Ovary (tissue), 3 donors: ENCODE measurements at regions not wholly inside any gene's neighbourhood (a gene's known extent, or its start where the extent isn't known, plus 50 kb on each side); places are given as distances from the start of the nearest gene placed in this dataset.

Source experiments
- EP300 ChIP-seq: sonication (generic); formaldehyde crosslinking; IDR thresholded peaks from one replicate; pipeline ENCODE4 v1.6.1; 2017; ENCODE audit warnings: antibody characterized with exemption
- POLR2A ChIP-seq: fragments of 450-650 bp; IDR thresholded peaks from one replicate; pipeline ENCODE4 v1.6.1; 2017; ENCODE audit warnings: antibody characterized with exemption, mild to moderate bottlenecking, moderate library complexity
- TF ChIP-seq, protein P1 (sequence below), 3 donors: fragments of 450-650 bp in 2 of 3; fragments of 200-600 bp in 1 of 3; IDR thresholded peaks; one replicate each; pipeline versions ENCODE4 v1.5.1 to v1.8.0; 2016 to 2022; ENCODE audit warnings: antibody characterized with exemption in 3 of 3, mild to moderate bottlenecking in 1 of 3
- donor health status: DM: no; HTN: no; CAD: no.

GRCh38 chr4:180596888-180597483 is 1646.2 kb upstream of the TENM3 start:
- TF ChIP-seq, protein P1, sequence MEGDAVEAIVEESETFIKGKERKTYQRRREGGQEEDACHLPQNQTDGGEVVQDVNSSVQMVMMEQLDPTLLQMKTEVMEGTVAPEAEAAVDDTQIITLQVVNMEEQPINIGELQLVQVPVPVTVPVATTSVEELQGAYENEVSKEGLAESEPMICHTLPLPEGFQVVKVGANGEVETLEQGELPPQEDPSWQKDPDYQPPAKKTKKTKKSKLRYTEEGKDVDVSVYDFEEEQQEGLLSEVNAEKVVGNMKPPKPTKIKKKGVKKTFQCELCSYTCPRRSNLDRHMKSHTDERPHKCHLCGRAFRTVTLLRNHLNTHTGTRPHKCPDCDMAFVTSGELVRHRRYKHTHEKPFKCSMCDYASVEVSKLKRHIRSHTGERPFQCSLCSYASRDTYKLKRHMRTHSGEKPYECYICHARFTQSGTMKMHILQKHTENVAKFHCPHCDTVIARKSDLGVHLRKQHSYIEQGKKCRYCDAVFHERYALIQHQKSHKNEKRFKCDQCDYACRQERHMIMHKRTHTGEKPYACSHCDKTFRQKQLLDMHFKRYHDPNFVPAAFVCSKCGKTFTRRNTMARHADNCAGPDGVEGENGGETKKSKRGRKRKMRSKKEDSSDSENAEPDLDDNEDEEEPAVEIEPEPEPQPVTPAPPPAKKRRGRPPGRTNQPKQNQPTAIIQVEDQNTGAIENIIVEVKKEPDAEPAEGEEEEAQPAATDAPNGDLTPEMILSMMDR (IDR thresholded peaks at IDR 0.05), result no peak
- no peak for TF ChIP-seq EP300
- no peak for TF ChIP-seq POLR2A
